Stomach smooth muscle (tissue), 2 donors: ENCODE measurements at regions not wholly inside any gene's neighbourhood (a gene's known extent, or its start where the extent isn't known, plus 50 kb on each side); places are given as distances from the start of the nearest gene placed in this dataset.
"Not testable (repeated sequence)": the region's sequence is repeated elsewhere in the genome, so short reads cannot be mapped to it uniquely, and the experiment has no call there.

ENCODE experiments used
- H3K27ac ChIP-seq: one replicate; pipeline ENCODE4 v1.7.0; 2013; ENCODE audit warnings: mild to moderate bottlenecking, low read length, inconsistent platforms
- H3K27me3 ChIP-seq, 2 donors: one replicate each; pipeline ENCODE4 v1.7.0; 2013; ENCODE audit warnings: low read length in 2 of 2; ENCODE audit not compliant: insufficient read depth in 2 of 2, control insufficient read depth in 1 of 2
- H3K36me3 ChIP-seq, 2 donors: one replicate each; pipeline ENCODE4 v1.7.0; 2013; ENCODE audit warnings: low read length in 2 of 2; ENCODE audit not compliant: control insufficient read depth in 2 of 2, insufficient read depth in 2 of 2
- H3K4me1 ChIP-seq: one replicate; pipeline ENCODE4 v1.7.0; 2013; ENCODE audit warnings: low read length; ENCODE audit not compliant: control insufficient read depth, insufficient read depth
- H3K4me3 ChIP-seq, 2 donors: one replicate each; pipeline ENCODE4 v1.7.0; 2013; ENCODE audit warnings: low read length in 2 of 2
- H3K9ac ChIP-seq, 2 donors: one replicate each; pipeline ENCODE4 v1.7.0; 2013; ENCODE audit warnings: low read length in 2 of 2, mild to moderate bottlenecking in 1 of 2
- H3K9me3 ChIP-seq, 2 donors: one replicate each; pipeline ENCODE4 v1.7.0; 2013; ENCODE audit warnings: low read length in 2 of 2; ENCODE audit not compliant: control insufficient read depth in 2 of 2
- donor health status: healthy.
- donor health status: Pancreatic carcinoma.

DNA sequence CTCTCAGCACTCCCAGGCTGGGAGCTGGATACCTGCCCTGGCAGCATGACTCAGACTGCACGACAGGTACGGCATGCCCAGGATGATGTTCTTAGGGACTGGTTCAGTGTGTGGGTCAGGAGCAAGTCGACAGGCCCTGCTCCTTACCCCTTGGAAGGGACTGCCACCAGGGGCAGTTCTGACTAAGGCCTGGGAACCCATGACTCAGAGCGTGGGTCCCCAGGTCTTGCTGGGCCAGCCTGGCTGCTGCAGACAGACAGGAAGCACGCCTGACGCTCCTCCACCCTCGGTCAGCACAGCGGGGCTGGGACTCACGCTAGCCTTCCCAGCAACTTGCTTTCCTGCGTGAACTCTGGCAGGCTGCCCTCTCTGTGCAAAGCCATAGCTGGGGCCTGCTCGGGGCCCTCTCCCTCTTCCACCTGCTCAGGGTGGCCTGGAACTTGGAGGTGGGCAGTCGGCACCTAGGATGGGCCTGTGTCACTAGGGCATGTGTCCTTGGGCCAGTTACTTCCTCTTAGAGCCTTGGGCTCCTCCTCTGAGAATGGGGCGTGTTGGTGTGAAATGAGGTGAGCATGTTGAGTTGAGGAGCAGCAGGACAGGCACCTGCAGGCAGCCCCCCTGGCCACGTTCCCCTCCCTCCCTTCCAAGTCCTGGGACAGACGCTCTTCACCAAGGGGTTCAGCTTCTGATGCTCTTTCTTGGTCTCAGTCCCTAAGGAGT lies 127.0 kb upstream of the AKAP13 start:
- H3K9ac ChIP-seq, H3K9me3 ChIP-seq, H3K27me3 ChIP-seq, H3K4me3 ChIP-seq, H3K27ac ChIP-seq, H3K36me3 ChIP-seq, H3K4me1 ChIP-seq: not testable (repeated sequence)

DNA sequence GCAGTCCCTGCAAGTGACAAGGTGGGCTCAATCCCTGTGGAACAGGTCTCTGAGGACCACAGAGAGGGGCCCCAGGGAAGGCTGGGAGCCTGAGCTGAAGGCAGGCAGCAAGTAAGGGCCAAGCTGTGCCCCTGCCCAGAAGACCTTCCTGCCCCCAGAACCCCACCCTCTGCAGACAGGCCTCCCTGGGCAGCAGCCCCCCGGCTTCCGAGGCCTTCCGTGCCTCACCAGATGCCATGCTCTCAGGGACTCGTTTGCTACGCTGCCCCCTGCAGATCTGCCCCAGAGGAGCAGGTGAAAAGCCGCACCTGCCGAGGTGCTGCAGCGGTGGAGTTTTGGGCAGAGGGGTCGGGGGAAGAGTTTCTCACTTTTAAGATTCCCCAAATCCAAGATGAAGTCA lies 125.4 kb upstream of the AKAP13 start:
- H3K36me3 ChIP-seq, H3K4me1 ChIP-seq, H3K27me3 ChIP-seq, H3K27ac ChIP-seq, H3K4me3 ChIP-seq, H3K9me3 ChIP-seq, H3K9ac ChIP-seq: not testable (repeated sequence)

DNA sequence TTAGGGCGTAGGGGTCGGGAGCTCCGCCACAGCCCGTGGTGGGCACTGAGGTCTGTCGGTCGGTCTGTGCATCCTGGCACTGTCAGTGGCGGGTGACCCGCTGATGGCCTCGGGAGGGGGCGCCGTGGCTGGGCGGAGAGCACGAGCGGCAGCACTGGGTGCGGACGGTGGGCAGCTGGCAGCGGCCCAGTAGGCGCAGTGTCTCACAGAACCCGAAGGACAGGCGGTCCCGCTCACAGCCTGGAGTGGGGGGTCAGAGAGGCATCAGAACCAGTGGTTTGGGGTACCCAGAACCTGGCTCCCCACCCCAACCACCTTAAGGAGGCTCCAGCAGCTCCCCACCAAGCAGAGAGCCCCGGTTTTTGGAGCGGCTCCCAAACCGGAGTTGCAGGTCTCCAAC lies 124.9 kb upstream of the AKAP13 start:
- H3K9me3 ChIP-seq, H3K36me3 ChIP-seq, H3K9ac ChIP-seq, H3K4me3 ChIP-seq, H3K4me1 ChIP-seq, H3K27me3 ChIP-seq, H3K27ac ChIP-seq: not testable (repeated sequence)

DNA sequence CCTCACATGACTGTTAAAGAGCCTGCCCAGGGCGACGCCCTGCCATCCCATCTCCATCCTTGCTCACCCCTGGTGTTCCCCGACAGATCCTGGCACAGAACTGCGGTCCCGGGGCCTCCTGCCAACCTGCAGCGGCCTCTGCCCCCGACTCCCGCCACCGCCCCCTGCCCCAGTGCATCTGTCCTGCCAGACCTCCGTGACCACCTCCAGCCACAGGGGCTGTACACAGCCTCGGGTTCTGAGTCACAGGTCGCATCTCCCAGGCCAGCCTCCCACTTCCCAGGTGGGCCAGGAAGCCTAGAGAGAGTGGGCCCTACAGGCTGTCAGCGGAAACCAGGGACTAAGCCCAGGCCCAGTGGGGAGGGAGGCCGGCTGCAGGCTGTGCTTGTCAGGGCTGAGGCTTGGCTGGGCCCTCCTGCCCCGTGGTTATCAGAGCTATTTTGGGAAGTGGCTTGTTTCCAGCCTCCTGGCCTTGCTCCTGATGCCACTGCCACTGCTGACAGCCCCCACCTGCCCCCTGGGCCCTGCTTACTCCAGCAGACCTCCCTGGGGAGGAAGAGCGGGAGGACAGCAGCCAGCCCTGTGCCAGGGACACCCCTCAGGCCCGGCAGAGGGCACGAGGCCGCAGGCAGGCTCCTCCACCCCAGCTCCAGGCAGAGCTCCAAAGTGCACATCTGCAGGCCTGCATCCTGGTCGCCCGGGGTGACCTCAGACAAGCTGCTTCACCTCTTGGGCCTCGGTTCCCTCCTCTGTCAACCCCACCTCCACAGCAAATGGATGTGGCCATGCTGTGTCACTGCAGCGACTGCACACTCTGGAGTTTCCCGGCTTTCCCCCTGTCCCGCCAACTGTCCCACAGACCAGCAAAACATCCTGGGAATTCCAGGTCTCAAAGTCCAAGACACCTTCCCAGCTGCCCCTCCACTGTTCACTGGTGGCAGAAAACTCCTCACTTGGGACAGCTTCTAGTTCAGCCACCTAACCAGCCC lies 124.1 kb upstream of the AKAP13 start:
- not testable (repeated sequence) for H3K4me3 ChIP-seq, H3K9me3 ChIP-seq, H3K27ac ChIP-seq, H3K36me3 ChIP-seq, H3K9ac ChIP-seq, H3K27me3 ChIP-seq, H3K4me1 ChIP-seq

DNA sequence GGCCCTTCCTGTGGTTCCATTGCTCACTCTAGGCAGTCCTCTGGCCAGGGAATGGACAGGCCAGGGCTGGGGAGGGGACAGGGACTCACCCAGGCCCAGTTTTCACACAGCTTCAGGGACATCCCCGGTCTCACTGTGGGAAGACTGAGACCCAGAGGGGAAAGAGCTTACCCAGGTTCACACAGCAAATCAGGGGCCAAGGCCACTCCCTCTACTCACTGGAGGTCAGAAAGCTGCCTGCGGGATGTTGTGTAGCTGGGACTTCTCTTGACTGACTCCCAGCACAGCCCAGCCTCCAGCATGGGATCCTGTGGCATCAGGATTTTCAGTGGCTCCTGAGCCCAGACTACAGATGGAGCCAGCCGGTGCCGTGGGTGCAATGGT lies 122.3 kb upstream of the AKAP13 start:
- not testable (repeated sequence) for H3K4me3 ChIP-seq, H3K9me3 ChIP-seq, H3K4me1 ChIP-seq

DNA sequence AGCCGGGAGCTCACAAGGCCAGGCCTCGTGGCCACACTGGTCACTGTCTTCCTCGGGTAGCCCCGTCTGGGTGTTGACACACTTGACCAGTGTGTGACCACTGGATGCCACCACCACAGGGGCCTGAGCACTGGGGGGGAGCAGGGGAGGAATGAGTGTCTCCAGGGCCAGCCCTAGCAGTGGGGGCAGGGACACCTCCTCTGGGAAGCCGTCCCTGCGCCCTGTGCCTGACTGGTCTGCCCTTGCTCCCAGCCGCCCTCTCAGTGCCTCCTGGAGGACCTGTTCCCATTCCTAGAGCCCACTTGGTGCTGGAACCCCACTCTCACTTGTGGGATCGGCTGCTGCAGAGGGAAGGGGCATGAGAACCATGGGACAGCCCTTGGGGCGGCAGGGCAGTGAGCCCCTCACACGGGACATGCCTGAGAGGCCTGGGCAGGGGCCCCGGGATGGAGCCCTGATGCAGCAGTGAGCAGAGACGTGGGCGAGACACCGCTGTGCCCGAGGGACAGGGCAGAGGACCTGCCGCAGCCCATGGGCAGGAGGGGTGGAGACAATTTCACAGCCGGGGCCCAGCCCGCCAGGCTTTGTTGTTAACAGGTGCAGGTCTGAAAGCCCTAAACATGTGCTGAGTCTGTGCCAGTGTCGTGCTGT lies 121.7 kb upstream of the AKAP13 start:
- H3K27ac ChIP-seq, H3K4me1 ChIP-seq, H3K27me3 ChIP-seq, H3K36me3 ChIP-seq, H3K4me3 ChIP-seq, H3K9ac ChIP-seq, H3K9me3 ChIP-seq: not testable (repeated sequence)

More for the DNA sequence above, 122.3 kb upstream of the AKAP13 start:
- not testable (repeated sequence) for H3K36me3 ChIP-seq, H3K27me3 ChIP-seq, H3K9ac ChIP-seq, H3K27ac ChIP-seq

DNA sequence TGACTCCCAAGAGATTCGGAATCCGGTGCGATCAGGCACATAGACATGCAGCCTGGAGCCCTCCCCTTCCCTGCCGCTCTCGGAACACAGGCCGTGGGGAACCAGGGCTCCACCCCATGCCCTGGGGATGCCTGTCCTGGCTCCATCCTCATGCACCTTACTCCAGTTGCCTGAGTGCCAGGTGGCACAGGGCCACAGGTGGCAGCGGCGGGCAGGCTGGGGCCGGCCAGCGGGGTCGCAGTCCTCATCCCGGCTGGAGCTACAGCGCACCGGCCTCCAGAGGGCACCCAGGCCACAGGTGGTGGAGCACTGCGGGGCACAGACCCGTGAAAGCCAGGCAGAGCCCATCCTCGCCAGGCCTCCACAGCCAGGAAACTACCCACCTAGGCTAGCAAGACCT lies 119.9 kb upstream of the AKAP13 start:
- not testable (repeated sequence) for H3K36me3 ChIP-seq, H3K4me1 ChIP-seq, H3K27ac ChIP-seq, H3K9ac ChIP-seq, H3K27me3 ChIP-seq, H3K9me3 ChIP-seq, H3K4me3 ChIP-seq

DNA sequence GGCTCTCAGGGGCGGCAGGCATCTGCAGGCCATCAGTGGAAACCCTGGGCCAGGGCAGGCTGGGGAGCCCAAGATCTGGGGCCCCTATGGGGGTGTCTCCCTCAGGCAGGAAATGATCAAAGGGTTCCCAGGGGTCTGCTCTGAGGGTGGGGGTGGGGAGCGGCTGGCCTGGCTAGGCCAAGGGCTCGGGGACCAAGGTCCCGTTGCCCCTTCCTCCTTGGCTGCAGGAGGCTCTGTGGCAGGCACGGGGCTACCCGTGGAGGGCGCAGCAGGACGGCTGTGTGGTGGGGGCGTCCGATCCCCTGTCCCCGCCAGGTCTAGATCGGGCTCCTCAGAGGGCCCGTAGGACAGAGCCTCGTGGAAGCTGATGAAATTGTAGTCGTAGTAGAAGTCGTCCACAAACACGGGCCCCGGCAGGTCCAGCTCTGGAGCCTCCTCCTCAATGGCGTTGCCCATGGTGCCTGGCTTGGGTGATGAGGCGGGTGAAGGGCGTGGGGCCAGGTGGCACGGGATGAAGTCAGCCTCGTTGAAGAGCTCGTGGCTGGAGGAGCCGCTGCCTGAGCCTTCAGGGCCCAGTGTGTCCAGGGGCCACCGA lies 117.8 kb upstream of the AKAP13 start:
- not testable (repeated sequence) for H3K9me3 ChIP-seq, H3K4me3 ChIP-seq, H3K27ac ChIP-seq, H3K36me3 ChIP-seq, H3K27me3 ChIP-seq, H3K4me1 ChIP-seq, H3K9ac ChIP-seq

DNA sequence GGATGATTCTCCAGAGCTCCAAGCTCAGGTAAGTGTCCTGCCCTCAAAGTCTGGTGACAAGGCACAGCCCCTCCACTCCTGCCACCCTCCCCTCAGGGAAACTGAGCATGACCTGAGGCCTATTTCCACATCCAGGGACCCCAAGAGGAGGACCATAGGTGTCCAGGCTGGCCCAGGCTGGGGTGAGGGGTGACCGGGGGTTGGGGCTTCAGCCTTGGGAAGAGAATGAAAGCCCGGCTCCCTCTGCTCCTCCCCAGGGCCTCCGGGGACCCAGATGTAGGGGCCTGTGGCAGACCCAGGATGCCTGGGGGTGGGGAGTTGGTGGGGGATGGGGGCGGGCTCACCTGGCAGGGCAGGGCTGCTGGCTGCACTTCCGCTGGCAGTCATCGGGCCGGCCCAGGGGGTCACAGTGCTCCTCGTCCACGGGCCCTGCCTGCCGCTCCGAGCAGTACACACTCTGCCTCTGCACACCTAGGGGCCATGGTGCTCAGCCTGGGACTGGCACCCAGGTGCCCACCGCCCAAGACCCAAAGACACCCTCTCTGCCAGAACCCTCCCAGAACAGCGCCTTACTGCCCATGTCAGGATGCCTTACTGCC lies 116.5 kb upstream of the AKAP13 start:
- not testable (repeated sequence) for H3K4me3 ChIP-seq, H3K4me1 ChIP-seq, H3K27me3 ChIP-seq, H3K9ac ChIP-seq, H3K27ac ChIP-seq, H3K36me3 ChIP-seq, H3K9me3 ChIP-seq

DNA sequence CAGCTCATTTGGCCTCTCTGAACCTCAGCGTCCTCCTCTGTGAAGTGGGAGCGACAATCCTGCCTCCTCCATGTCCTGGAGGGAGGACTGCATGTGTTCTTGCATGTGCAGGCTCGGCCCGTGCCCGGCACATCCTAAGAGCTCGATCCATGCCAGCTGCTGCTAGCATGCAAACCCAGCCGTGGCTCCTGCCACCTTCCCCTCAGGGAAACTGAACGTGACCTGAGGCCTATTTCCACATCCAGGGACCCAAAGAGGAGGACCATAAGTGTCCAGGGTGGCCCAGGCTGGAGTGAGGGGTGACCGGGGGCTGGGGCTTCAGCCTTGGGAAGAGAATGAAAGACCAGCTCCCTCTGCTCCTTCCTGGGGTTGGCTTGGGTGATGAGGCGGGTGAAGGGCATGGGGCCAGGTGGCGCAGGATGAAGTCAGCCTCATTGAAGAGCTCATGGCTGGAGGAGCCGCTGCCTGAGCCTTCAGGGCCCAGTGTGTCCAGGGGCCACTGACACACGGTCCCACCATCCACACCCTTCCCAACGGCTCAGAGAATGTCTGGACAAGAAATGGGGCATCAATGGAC lies 115.7 kb upstream of the AKAP13 start:
- not testable (repeated sequence) for H3K4me3 ChIP-seq, H3K27me3 ChIP-seq, H3K36me3 ChIP-seq, H3K4me1 ChIP-seq, H3K27ac ChIP-seq, H3K9me3 ChIP-seq, H3K9ac ChIP-seq
